HCT116 (cell line): ENCODE measurements at regions not wholly inside any gene's neighbourhood (a gene's known extent, or its start where the extent isn't known, plus 50 kb on each side); places are given as distances from the start of the nearest gene placed in this dataset.

Source experiments
- CEBPB ChIP-seq: IDR thresholded peaks from 2 replicates; pipeline ENCODE4 v1.6.1; 2012; ENCODE audit warnings: low read depth
- EGR1 ChIP-seq: IDR thresholded peaks from 2 replicates; pipeline ENCODE4 v1.6.1; 2012; ENCODE audit warnings: low read depth
- ELF1 ChIP-seq: IDR thresholded peaks from 2 replicates; pipeline ENCODE4 v1.6.1; 2012; ENCODE audit warnings: low read depth, borderline replicate concordance
- EZH2 ChIP-seq: fragments of 200-600 bp; sonication (generic); IDR thresholded peaks from 2 replicates; pipeline ENCODE4 v1.6.1; 2017; ENCODE audit warnings: antibody characterized with exemption, mixed run types
- EZH2phosphoT487 ChIP-seq: fragments of 200-600 bp; IDR thresholded peaks from 2 replicates; pipeline ENCODE4 v1.6.1; 2018; ENCODE audit warnings: antibody characterized with exemption, borderline replicate concordance
- POLR2A ChIP-seq: IDR thresholded peaks from 2 replicates; pipeline ENCODE4 v1.7.0; 2011; ENCODE audit warnings: borderline replicate concordance; ENCODE audit not compliant: insufficient read depth, insufficient read length; ENCODE audit errors: extremely low read depth
- POLR2AphosphoS5 ChIP-seq: IDR thresholded peaks from 2 replicates; pipeline ENCODE4 v1.6.1; 2011; ENCODE audit warnings: mild to moderate bottlenecking, low read depth, low read length, moderate library complexity
- SP1 ChIP-seq: IDR thresholded peaks from 2 replicates; pipeline ENCODE4 v1.6.1; 2012; ENCODE audit warnings: low read depth
- TCF7L2 ChIP-seq: IDR thresholded peaks from 2 replicates; pipeline ENCODE4 v1.7.0; 2011; ENCODE audit warnings: borderline replicate concordance, inconsistent platforms; ENCODE audit not compliant: insufficient read depth, insufficient read length; ENCODE audit errors: extremely low read depth
- YY1 ChIP-seq: IDR thresholded peaks from 2 replicates; pipeline ENCODE4 v1.6.1; 2011; ENCODE audit warnings: low read length, low read depth, moderate library complexity, mild to moderate bottlenecking; ENCODE audit not compliant: insufficient replicate concordance; ENCODE audit errors: extremely low read depth
- TF ChIP-seq, protein P1 (sequence below): IDR thresholded peaks from 2 replicates; pipeline ENCODE4 v1.6.1; 2012; ENCODE audit warnings: low read depth
- TF ChIP-seq, protein P2 (sequence below): IDR thresholded peaks from 2 replicates; pipeline ENCODE4 v1.6.1; 2012
- TF ChIP-seq, protein P3 (sequence below), 3 experiments: fragments of 200-600 bp in 1 of 3; sonication (generic) in 1 of 3; IDR thresholded peaks in 2 of 3; conservative IDR thresholded peaks in 1 of 3; 2 replicates each; pipeline ENCODE4 v1.5.1; 2012 to 2017; ENCODE audit warnings: low read depth in 2 of 3, low read length in 2 of 3, antibody characterized with exemption in 1 of 3, borderline replicate concordance in 1 of 3, control low read depth in 1 of 3, mild to moderate bottlenecking in 1 of 3, mixed read lengths in 1 of 3, mixed run types in 1 of 3, moderate library complexity in 1 of 3; ENCODE audit not compliant: insufficient read depth in 1 of 3

DNA sequence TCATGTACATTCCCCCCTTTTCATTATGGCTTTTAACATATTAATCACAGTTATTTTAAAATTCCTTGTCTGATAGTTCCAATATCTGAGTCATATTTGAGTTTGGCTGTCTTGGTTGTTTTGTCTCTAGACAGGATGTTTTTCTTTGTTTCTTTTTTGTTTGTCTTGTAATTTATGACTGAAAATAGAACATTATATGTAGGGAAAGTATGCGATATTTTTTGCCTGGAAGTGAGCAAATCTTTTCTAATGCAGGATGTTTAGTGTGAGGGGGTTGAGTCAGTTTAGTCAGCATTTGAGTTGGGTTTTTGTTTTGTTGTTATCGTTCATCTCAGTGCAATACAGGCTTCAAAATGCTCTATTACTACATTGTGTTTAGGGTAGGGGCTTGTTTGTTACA, 239.7 kb downstream of the SNAPC1 start:
- TF ChIP-seq YY1, result no peak
- TF ChIP-seq, protein P1, sequence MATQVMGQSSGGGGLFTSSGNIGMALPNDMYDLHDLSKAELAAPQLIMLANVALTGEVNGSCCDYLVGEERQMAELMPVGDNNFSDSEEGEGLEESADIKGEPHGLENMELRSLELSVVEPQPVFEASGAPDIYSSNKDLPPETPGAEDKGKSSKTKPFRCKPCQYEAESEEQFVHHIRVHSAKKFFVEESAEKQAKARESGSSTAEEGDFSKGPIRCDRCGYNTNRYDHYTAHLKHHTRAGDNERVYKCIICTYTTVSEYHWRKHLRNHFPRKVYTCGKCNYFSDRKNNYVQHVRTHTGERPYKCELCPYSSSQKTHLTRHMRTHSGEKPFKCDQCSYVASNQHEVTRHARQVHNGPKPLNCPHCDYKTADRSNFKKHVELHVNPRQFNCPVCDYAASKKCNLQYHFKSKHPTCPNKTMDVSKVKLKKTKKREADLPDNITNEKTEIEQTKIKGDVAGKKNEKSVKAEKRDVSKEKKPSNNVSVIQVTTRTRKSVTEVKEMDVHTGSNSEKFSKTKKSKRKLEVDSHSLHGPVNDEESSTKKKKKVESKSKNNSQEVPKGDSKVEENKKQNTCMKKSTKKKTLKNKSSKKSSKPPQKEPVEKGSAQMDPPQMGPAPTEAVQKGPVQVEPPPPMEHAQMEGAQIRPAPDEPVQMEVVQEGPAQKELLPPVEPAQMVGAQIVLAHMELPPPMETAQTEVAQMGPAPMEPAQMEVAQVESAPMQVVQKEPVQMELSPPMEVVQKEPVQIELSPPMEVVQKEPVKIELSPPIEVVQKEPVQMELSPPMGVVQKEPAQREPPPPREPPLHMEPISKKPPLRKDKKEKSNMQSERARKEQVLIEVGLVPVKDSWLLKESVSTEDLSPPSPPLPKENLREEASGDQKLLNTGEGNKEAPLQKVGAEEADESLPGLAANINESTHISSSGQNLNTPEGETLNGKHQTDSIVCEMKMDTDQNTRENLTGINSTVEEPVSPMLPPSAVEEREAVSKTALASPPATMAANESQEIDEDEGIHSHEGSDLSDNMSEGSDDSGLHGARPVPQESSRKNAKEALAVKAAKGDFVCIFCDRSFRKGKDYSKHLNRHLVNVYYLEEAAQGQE, result no peak
- no peak for TF ChIP-seq POLR2AphosphoS5
- TF ChIP-seq, protein P2, sequence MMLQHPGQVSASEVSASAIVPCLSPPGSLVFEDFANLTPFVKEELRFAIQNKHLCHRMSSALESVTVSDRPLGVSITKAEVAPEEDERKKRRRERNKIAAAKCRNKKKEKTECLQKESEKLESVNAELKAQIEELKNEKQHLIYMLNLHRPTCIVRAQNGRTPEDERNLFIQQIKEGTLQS, result no peak
- no peak for TF ChIP-seq CEBPB
- TF ChIP-seq, protein P3, sequence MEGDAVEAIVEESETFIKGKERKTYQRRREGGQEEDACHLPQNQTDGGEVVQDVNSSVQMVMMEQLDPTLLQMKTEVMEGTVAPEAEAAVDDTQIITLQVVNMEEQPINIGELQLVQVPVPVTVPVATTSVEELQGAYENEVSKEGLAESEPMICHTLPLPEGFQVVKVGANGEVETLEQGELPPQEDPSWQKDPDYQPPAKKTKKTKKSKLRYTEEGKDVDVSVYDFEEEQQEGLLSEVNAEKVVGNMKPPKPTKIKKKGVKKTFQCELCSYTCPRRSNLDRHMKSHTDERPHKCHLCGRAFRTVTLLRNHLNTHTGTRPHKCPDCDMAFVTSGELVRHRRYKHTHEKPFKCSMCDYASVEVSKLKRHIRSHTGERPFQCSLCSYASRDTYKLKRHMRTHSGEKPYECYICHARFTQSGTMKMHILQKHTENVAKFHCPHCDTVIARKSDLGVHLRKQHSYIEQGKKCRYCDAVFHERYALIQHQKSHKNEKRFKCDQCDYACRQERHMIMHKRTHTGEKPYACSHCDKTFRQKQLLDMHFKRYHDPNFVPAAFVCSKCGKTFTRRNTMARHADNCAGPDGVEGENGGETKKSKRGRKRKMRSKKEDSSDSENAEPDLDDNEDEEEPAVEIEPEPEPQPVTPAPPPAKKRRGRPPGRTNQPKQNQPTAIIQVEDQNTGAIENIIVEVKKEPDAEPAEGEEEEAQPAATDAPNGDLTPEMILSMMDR (IDR thresholded peaks at IDR 0.05 in 2 of 3, conservative IDR thresholded peaks at IDR 0.05 in 1 of 3; ENCODE audit: borderline replicate concordance in 1 of 3, insufficient read depth in 1 of 3, low read depth in 2 of 3, low read length in 2 of 3), result no peak
- no peak for TF ChIP-seq EZH2phosphoT487
- no peak for TF ChIP-seq EZH2
- no peak for TF ChIP-seq POLR2A
- no peak for TF ChIP-seq ELF1
- TF ChIP-seq SP1, result no peak
- TF ChIP-seq EGR1, result no peak
- no peak for TF ChIP-seq TCF7L2
